HepG2 (cell line): ENCODE measurements at regions not wholly inside any gene's neighbourhood (a gene's known extent, or its start where the extent isn't known, plus 50 kb on each side); places are given as distances from the start of the nearest gene placed in this dataset.

Source experiments
- ELF1 ChIP-seq: sonication (generic); formaldehyde crosslinking; IDR thresholded peaks from 2 replicates; pipeline ENCODE4 v1.4.0; 2020; ENCODE audit warnings: missing genetic modification reagents
- POLR2AphosphoS5 ChIP-seq: IDR thresholded peaks from 2 replicates; pipeline ENCODE4 v1.6.1; 2012; ENCODE audit warnings: low read depth, low read length
- TF ChIP-seq, protein P1 (sequence below): sonication (generic); formaldehyde crosslinking; IDR thresholded peaks from 2 replicates; pipeline ENCODE4 v1.5.1; 2020; ENCODE audit warnings: missing genetic modification reagents, mild to moderate bottlenecking, borderline replicate concordance

DNA sequence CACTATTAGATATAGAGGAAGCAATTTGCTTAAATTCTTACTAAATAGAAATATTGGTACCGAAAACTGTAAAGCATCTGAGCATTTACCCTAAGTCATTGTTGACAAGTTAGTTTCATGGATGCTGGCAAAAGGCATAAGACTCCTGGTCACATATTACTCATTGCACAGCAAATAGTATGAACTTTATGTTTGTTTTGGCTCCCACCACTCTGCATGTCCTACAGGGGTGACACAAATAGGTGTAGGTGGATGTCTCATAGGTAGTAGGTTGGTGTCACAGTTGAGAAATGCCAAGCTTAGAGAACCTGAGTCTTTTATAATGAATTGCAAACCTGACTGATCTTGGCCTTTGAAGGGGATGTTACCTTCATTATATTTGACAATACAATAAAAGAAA lies 199.6 kb upstream of the SEMA3D start:
- TF ChIP-seq, protein P1, sequence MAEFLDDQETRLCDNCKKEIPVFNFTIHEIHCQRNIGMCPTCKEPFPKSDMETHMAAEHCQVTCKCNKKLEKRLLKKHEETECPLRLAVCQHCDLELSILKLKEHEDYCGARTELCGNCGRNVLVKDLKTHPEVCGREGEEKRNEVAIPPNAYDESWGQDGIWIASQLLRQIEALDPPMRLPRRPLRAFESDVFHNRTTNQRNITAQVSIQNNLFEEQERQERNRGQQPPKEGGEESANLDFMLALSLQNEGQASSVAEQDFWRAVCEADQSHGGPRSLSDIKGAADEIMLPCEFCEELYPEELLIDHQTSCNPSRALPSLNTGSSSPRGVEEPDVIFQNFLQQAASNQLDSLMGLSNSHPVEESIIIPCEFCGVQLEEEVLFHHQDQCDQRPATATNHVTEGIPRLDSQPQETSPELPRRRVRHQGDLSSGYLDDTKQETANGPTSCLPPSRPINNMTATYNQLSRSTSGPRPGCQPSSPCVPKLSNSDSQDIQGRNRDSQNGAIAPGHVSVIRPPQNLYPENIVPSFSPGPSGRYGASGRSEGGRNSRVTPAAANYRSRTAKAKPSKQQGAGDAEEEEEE (CRISPR knock-in tag), result no peak
- TF ChIP-seq ELF1, result no peak
- TF ChIP-seq POLR2AphosphoS5, result no peak
